ENCODE measurements at regions not wholly inside any gene's neighbourhood (a gene's known extent, or its start where the extent isn't known, plus 50 kb on each side); places are given as distances from the start of the nearest gene placed in this dataset.

GRCh38 chr9:108746864-108747263 lies 108.9 kb downstream of the ACTL7B start:
- no peak for DNase-seq
- no peaks in the 10 kb centered on the region for H3K4me1 Mint-ChIP-seq (ENCODE audit: low read depth, unreplicated experiment)
- H3K9me3 Mint-ChIP-seq (ENCODE audit: unreplicated experiment): no peaks in the 10 kb centered on the region
- no peak overlapping the region for H3K4me3 Mint-ChIP-seq (ENCODE audit: unreplicated experiment)
- Histone ChIP-seq H3K36me3 (ENCODE audit: control insufficient read depth, insufficient read depth, low read length) (no peaks in the 10 kb centered on the region), H3K4me1 (no peaks in the 10 kb centered on the region), H3K27me3 (replicated peaks; ENCODE audit: control insufficient read depth, insufficient read depth, low read length) (no peaks in the 10 kb centered on the region), H3K4me3 (ENCODE audit: low read depth, low read length) (no peak overlapping the region), H3K9me3 (no peaks in the 10 kb centered on the region)
- CTCF ChIA-PET: no interaction called here
- POLR2A ChIA-PET: no interaction called here
- H3K36me3 Mint-ChIP-seq (ENCODE audit: insufficient read depth, unreplicated experiment): no peaks in the 10 kb centered on the region
- no peak overlapping the region for H3K27ac Mint-ChIP-seq (ENCODE audit: unreplicated experiment)
- H3K27me3 Mint-ChIP-seq (ENCODE audit: insufficient read depth, unreplicated experiment): no peaks in the 10 kb centered on the region
- BruUV-seq (replicated peaks): no TSS peak
- intact Hi-C loops (cut with micrococcal nuclease; ENCODE audit: unreplicated experiment): no loop called here
- TF ChIP-seq, protein P1, sequence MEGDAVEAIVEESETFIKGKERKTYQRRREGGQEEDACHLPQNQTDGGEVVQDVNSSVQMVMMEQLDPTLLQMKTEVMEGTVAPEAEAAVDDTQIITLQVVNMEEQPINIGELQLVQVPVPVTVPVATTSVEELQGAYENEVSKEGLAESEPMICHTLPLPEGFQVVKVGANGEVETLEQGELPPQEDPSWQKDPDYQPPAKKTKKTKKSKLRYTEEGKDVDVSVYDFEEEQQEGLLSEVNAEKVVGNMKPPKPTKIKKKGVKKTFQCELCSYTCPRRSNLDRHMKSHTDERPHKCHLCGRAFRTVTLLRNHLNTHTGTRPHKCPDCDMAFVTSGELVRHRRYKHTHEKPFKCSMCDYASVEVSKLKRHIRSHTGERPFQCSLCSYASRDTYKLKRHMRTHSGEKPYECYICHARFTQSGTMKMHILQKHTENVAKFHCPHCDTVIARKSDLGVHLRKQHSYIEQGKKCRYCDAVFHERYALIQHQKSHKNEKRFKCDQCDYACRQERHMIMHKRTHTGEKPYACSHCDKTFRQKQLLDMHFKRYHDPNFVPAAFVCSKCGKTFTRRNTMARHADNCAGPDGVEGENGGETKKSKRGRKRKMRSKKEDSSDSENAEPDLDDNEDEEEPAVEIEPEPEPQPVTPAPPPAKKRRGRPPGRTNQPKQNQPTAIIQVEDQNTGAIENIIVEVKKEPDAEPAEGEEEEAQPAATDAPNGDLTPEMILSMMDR (IDR thresholded peaks at IDR 0.05; ENCODE audit: insufficient read depth in 1 of 2, low read depth in 1 of 2, low read length in 1 of 2, severe bottlenecking in 1 of 2, unreplicated experiment in 1 of 2): no peak

- no TSS peak for BruUV-seq (replicated peaks)
- Mint-ChIP-seq H3K4me3 (ENCODE audit: unreplicated experiment) (no peak overlapping the region), H3K4me1 (ENCODE audit: low read depth, unreplicated experiment) (no peaks in the 10 kb centered on the region), H3K9me3 (ENCODE audit: unreplicated experiment) (no peaks in the 10 kb centered on the region), H3K27ac (ENCODE audit: unreplicated experiment) (no peak overlapping the region), H3K36me3 (ENCODE audit: insufficient read depth, unreplicated experiment) (no peaks in the 10 kb centered on the region), H3K27me3 (ENCODE audit: insufficient read depth, unreplicated experiment) (no peaks in the 10 kb centered on the region)
- no peaks in the 10 kb centered on the region for H3K27me3 ChIP-seq (replicated peaks; ENCODE audit: control insufficient read depth, insufficient read depth, low read length)
- TF ChIP-seq, protein P1 (IDR thresholded peaks at IDR 0.05; ENCODE audit: insufficient read depth in 1 of 2, low read depth in 1 of 2, low read length in 1 of 2, severe bottlenecking in 1 of 2, unreplicated experiment in 1 of 2): no peak
- DNase-seq: no peak
- CTCF ChIA-PET: no interaction called here
- intact Hi-C loops (cut with micrococcal nuclease; ENCODE audit: unreplicated experiment): no loop called here
- no peaks in the 10 kb centered on the region for H3K9me3 ChIP-seq
- H3K4me1 ChIP-seq: no peaks in the 10 kb centered on the region
- POLR2A ChIA-PET: no interaction called here
- no peak overlapping the region for H3K4me3 ChIP-seq (ENCODE audit: low read depth, low read length)
- no peaks in the 10 kb centered on the region for H3K36me3 ChIP-seq (ENCODE audit: control insufficient read depth, insufficient read depth, low read length)
These were observed 109.8 kb downstream of the ACTL7B start for GRCh38 chr9:108746001-108746400.

GRCh38 chr9:108744641-108745040 lies 111.1 kb downstream of the ACTL7B start:
- no peaks in the 10 kb centered on the region for H3K36me3 ChIP-seq (ENCODE audit: control insufficient read depth, insufficient read depth, low read length)
- no peak overlapping the region for H3K4me3 Mint-ChIP-seq (ENCODE audit: unreplicated experiment)
- no peaks in the 10 kb centered on the region for H3K27me3 ChIP-seq (replicated peaks; ENCODE audit: control insufficient read depth, insufficient read depth, low read length)
- no TSS peak for BruUV-seq (replicated peaks)
- H3K9me3 Mint-ChIP-seq (ENCODE audit: unreplicated experiment): no peaks in the 10 kb centered on the region
- TF ChIP-seq, protein P1 (IDR thresholded peaks at IDR 0.05; ENCODE audit: insufficient read depth in 1 of 2, low read depth in 1 of 2, low read length in 1 of 2, severe bottlenecking in 1 of 2, unreplicated experiment in 1 of 2): no peak
- H3K4me3 ChIP-seq (ENCODE audit: low read depth, low read length): no peak overlapping the region
- intact Hi-C loops (cut with micrococcal nuclease; ENCODE audit: unreplicated experiment): no loop called here
- H3K27ac Mint-ChIP-seq (ENCODE audit: unreplicated experiment): no peak overlapping the region
- CTCF ChIA-PET: interaction anchor here (0.7 kb wide), 1 partner anchor 1153 kb away, joined by 3 read pairs; no protein-coding TSS in a partner anchor
- no peaks in the 10 kb centered on the region for H3K4me1 Mint-ChIP-seq (ENCODE audit: low read depth, unreplicated experiment)
- DNase-seq: no peak
- H3K9me3 ChIP-seq: no peaks in the 10 kb centered on the region
- POLR2A ChIA-PET: no interaction called here
- no peaks in the 10 kb centered on the region for H3K36me3 Mint-ChIP-seq (ENCODE audit: insufficient read depth, unreplicated experiment)
- H3K4me1 ChIP-seq: no peaks in the 10 kb centered on the region
- H3K27me3 Mint-ChIP-seq (ENCODE audit: insufficient read depth, unreplicated experiment): no peaks in the 10 kb centered on the region

All from Caco-2 (cell line).